ENCODE measurements at regions not wholly inside any gene's neighbourhood (a gene's known extent, or its start where the extent isn't known, plus 50 kb on each side); places are given as distances from the start of the nearest gene placed in this dataset.
"Not testable (repeated sequence)": the region's sequence is repeated elsewhere in the genome, so short reads cannot be mapped to it uniquely, and the experiment has no call there.

DNA sequence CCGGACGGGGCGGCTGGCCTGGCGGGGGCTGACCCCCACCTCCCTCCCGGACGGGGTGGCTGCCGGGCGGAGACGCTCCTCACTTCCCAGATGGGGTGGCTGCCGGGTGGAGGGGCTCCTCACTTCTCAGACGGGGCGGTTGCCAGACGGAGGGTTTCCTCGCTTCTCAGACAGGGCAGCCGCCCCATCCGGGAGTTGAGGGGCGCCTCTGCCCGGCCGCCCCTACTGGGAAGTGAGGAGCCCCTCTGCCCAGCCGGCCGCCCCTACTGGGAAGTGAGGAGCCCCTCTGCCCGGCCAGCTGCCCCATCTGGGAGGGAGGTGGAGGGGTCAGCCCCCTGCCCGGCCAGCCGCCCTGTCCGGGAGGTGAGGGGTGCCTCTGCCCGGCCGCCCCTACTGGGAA, 761.1 kb upstream of the SPRY2 start:
- H3K36me3 ChIP-seq (ENCODE audit: control insufficient read depth in 2 of 2, insufficient read depth in 1 of 2, low read length in 2 of 2); H3K4me1 ChIP-seq (ENCODE audit: control insufficient read depth, insufficient read depth, low read length); H3K27ac ChIP-seq (ENCODE audit: extremely low read depth, low read depth, low read length); H3K4me3 ChIP-seq (ENCODE audit: low read depth, low read length); POLR2A ChIA-PET; CTCF ChIA-PET; H3K9me3 ChIP-seq (ENCODE audit: control insufficient read depth, insufficient read depth, low read depth, low read length): not testable (repeated sequence)

DNA sequence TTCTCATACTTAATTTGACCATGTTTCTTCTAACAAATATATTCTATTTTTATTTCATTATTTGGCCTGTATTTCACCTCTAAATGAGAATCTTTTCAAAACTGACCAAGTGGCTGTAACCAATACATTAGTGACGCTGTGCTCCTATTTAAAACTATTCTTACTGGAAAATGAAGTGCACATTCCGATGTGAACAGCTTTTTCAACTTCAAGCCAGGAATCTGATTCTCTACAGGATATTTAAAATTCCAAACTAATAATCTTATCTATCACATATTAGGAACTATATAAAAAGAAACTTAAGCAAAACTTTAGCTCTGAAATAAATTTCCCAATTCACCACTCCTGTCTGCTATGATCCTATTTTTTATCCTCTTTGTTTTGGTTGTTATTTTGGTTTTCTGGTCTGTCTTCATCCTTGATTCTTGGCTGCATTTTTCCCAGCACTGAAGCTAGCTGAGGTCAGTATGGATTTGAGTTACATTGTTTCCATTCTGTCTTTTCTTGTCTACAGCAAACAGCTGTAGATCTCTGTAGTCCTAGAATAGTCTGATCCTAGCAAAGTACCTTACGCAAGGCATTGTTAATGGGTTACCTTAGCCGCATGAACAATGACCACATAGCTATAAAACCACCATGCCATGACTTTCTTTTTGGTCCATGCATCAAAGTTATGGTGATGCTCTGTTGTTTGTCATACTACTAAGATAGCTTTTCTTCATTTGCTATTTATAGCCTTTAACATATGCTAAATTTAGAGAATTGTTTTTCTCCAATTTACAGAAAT, 748.6 kb upstream of the SPRY2 start:
- Histone ChIP-seq H3K4me3 (ENCODE audit: low read depth, low read length) (no peak overlapping the region), H3K4me1 (ENCODE audit: control insufficient read depth, insufficient read depth, low read length) (no peaks in the 10 kb centered on the region), H3K36me3 (ENCODE audit: control insufficient read depth in 2 of 2, insufficient read depth in 1 of 2, low read length in 2 of 2) (no peaks in the 10 kb centered on the region), H3K9me3 (ENCODE audit: control insufficient read depth, insufficient read depth, low read depth, low read length) (no peaks in the 10 kb centered on the region), H3K27ac (ENCODE audit: extremely low read depth, low read depth, low read length) (no peak overlapping the region)
- no peak for TF ChIP-seq ZNF843 (tag by site-specific recombination; IDR thresholded peaks at IDR 0.05)
- TF ChIP-seq, protein P1, sequence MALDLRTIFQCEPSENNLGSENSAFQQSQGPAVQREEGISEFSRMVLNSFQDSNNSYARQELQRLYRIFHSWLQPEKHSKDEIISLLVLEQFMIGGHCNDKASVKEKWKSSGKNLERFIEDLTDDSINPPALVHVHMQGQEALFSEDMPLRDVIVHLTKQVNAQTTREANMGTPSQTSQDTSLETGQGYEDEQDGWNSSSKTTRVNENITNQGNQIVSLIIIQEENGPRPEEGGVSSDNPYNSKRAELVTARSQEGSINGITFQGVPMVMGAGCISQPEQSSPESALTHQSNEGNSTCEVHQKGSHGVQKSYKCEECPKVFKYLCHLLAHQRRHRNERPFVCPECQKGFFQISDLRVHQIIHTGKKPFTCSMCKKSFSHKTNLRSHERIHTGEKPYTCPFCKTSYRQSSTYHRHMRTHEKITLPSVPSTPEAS (tag by site-specific recombination; IDR thresholded peaks at IDR 0.05), result no peak
- TF ChIP-seq, protein P2, sequence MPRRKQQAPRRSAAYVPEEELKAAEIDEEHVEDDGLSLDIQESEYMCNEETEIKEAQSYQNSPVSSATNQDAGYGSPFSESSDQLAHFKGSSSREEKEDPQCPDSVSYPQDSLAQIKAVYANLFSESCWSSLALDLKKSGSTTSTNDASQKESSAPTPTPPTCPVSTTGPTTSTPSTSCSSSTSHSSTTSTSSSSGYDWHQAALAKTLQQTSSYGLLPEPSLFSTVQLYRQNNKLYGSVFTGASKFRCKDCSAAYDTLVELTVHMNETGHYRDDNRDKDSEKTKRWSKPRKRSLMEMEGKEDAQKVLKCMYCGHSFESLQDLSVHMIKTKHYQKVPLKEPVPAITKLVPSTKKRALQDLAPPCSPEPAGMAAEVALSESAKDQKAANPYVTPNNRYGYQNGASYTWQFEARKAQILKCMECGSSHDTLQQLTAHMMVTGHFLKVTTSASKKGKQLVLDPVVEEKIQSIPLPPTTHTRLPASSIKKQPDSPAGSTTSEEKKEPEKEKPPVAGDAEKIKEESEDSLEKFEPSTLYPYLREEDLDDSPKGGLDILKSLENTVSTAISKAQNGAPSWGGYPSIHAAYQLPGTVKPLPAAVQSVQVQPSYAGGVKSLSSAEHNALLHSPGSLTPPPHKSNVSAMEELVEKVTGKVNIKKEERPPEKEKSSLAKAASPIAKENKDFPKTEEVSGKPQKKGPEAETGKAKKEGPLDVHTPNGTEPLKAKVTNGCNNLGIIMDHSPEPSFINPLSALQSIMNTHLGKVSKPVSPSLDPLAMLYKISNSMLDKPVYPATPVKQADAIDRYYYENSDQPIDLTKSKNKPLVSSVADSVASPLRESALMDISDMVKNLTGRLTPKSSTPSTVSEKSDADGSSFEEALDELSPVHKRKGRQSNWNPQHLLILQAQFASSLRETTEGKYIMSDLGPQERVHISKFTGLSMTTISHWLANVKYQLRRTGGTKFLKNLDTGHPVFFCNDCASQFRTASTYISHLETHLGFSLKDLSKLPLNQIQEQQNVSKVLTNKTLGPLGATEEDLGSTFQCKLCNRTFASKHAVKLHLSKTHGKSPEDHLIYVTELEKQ (tag by site-specific recombination; IDR thresholded peaks at IDR 0.05; ENCODE audit: borderline replicate concordance), result no peak
- no peak for TF ChIP-seq ZNF768 (tag by site-specific recombination; IDR thresholded peaks at IDR 0.05)
- no peak for TF ChIP-seq ZNF621 (tag by site-specific recombination; IDR thresholded peaks at IDR 0.05)
- TF ChIP-seq, protein P3, sequence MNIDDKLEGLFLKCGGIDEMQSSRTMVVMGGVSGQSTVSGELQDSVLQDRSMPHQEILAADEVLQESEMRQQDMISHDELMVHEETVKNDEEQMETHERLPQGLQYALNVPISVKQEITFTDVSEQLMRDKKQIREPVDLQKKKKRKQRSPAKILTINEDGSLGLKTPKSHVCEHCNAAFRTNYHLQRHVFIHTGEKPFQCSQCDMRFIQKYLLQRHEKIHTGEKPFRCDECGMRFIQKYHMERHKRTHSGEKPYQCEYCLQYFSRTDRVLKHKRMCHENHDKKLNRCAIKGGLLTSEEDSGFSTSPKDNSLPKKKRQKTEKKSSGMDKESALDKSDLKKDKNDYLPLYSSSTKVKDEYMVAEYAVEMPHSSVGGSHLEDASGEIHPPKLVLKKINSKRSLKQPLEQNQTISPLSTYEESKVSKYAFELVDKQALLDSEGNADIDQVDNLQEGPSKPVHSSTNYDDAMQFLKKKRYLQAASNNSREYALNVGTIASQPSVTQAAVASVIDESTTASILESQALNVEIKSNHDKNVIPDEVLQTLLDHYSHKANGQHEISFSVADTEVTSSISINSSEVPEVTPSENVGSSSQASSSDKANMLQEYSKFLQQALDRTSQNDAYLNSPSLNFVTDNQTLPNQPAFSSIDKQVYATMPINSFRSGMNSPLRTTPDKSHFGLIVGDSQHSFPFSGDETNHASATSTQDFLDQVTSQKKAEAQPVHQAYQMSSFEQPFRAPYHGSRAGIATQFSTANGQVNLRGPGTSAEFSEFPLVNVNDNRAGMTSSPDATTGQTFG (tag by site-specific recombination; IDR thresholded peaks at IDR 0.05; ENCODE audit: borderline replicate concordance), result no peak
- TF ChIP-seq ZNF174 (tag by site-specific recombination; IDR thresholded peaks at IDR 0.05), result no peak
- TF ChIP-seq, protein P4, sequence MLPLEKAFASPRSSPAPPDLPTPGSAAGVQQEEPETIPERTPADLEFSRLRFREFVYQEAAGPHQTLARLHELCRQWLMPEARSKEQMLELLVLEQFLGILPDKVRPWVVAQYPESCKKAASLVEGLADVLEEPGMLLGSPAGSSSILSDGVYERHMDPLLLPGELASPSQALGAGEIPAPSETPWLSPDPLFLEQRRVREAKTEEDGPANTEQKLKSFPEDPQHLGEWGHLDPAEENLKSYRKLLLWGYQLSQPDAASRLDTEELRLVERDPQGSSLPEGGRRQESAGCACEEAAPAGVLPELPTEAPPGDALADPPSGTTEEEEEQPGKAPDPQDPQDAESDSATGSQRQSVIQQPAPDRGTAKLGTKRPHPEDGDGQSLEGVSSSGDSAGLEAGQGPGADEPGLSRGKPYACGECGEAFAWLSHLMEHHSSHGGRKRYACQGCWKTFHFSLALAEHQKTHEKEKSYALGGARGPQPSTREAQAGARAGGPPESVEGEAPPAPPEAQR (tag by site-specific recombination; IDR thresholded peaks at IDR 0.05), result no peak
- TF ChIP-seq ZNF654 (tag by site-specific recombination; IDR thresholded peaks at IDR 0.05; ENCODE audit: low read depth), result no peak
- TF ChIP-seq, protein P5, sequence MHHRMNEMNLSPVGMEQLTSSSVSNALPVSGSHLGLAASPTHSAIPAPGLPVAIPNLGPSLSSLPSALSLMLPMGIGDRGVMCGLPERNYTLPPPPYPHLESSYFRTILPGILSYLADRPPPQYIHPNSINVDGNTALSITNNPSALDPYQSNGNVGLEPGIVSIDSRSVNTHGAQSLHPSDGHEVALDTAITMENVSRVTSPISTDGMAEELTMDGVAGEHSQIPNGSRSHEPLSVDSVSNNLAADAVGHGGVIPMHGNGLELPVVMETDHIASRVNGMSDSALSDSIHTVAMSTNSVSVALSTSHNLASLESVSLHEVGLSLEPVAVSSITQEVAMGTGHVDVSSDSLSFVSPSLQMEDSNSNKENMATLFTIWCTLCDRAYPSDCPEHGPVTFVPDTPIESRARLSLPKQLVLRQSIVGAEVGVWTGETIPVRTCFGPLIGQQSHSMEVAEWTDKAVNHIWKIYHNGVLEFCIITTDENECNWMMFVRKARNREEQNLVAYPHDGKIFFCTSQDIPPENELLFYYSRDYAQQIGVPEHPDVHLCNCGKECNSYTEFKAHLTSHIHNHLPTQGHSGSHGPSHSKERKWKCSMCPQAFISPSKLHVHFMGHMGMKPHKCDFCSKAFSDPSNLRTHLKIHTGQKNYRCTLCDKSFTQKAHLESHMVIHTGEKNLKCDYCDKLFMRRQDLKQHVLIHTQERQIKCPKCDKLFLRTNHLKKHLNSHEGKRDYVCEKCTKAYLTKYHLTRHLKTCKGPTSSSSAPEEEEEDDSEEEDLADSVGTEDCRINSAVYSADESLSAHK (tag by site-specific recombination; IDR thresholded peaks at IDR 0.05), result no peak
- TF ChIP-seq ZNF426 (tag by site-specific recombination; IDR thresholded peaks at IDR 0.05), result no peak
- TF ChIP-seq ZNF223 (tag by site-specific recombination; IDR thresholded peaks at IDR 0.05), result no peak
- TF ChIP-seq ZNF558 (tag by site-specific recombination; IDR thresholded peaks at IDR 0.05), result no peak
- no peak for TF ChIP-seq ZNF184 (tag by site-specific recombination; IDR thresholded peaks at IDR 0.05)
- TF ChIP-seq ZNF560 (tag by site-specific recombination; IDR thresholded peaks at IDR 0.05; ENCODE audit: borderline replicate concordance), result no peak
- no peak for TF ChIP-seq KLF8 (tag by site-specific recombination; IDR thresholded peaks at IDR 0.05)
- TF ChIP-seq ZNF24 (tag by site-specific recombination; IDR thresholded peaks at IDR 0.05), result no peak
- CTCF ChIA-PET, result no interaction called here
- POLR2A ChIA-PET, result no interaction called here
